ENCODE measurements at regions not wholly inside any gene's neighbourhood (a gene's known extent, or its start where the extent isn't known, plus 50 kb on each side); places are given as distances from the start of the nearest gene placed in this dataset.

DNA sequence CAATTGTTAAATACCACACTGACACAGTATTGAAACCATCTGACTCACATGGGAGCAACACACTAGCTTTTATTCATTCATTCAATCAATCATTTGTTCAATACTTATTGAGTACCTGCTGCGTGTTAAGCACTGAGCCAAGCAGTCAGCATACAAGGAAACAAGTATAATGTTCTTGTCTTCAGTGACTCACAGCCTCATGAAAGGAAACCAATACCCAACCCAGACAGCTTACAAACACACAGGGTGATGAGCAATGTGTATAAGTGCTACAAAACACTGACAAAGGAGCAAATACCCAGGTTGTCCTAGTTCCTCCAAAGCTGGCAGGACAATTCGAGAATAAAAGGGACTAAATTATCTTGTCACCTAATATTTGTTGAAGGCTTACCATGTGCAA, 67.6 kb upstream of the RASEF start:
- TF ChIP-seq, protein P1, sequence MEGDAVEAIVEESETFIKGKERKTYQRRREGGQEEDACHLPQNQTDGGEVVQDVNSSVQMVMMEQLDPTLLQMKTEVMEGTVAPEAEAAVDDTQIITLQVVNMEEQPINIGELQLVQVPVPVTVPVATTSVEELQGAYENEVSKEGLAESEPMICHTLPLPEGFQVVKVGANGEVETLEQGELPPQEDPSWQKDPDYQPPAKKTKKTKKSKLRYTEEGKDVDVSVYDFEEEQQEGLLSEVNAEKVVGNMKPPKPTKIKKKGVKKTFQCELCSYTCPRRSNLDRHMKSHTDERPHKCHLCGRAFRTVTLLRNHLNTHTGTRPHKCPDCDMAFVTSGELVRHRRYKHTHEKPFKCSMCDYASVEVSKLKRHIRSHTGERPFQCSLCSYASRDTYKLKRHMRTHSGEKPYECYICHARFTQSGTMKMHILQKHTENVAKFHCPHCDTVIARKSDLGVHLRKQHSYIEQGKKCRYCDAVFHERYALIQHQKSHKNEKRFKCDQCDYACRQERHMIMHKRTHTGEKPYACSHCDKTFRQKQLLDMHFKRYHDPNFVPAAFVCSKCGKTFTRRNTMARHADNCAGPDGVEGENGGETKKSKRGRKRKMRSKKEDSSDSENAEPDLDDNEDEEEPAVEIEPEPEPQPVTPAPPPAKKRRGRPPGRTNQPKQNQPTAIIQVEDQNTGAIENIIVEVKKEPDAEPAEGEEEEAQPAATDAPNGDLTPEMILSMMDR (IDR thresholded peaks at IDR 0.05; ENCODE audit: insufficient read depth, low read depth, low read length), result no peak
- TF ChIP-seq EZH2 (IDR thresholded peaks at IDR 0.05; ENCODE audit: insufficient read depth, low read length), result no peak
